Mesendoderm (in vitro differentiated cells): ENCODE measurements at regions not wholly inside any gene's neighbourhood (a gene's known extent, or its start where the extent isn't known, plus 50 kb on each side); places are given as distances from the start of the nearest gene placed in this dataset.
A peak's percentile ranks its signal among the peaks of the same experiment; 100 is the strongest.

Experiments used
- DNase-seq: peaks from one replicate; pipeline ENCODE4 v3.0.0; 2013
- H2AK5ac ChIP-seq: 2 replicates; pipeline ENCODE4 v1.6.1; 2013; ENCODE audit warnings: low read length, inconsistent platforms
- H2BK120ac ChIP-seq: 2 replicates; pipeline ENCODE4 v1.6.1; 2013; ENCODE audit warnings: low read depth, mild to moderate bottlenecking, low read length, moderate library complexity, mixed read lengths
- H2BK15ac ChIP-seq: replicated peaks from 2 replicates; pipeline ENCODE4 v1.6.1; 2013; ENCODE audit warnings: low read depth, mild to moderate bottlenecking, moderate library complexity
- H2BK5ac ChIP-seq: 2 replicates; pipeline ENCODE4 v1.6.1; 2013; ENCODE audit warnings: low read length, inconsistent platforms
- H3K18ac ChIP-seq: 2 replicates; pipeline ENCODE4 v1.6.1; 2013; ENCODE audit warnings: mild to moderate bottlenecking, low read length, mixed read lengths
- H3K23ac ChIP-seq: one replicate; pipeline ENCODE4 v1.6.1; 2013; ENCODE audit warnings: low read length
- H3K27ac ChIP-seq: 2 replicates; pipeline ENCODE4 v1.5.1; 2013; ENCODE audit warnings: low read depth, mild to moderate bottlenecking, inconsistent platforms, low read length, moderate library complexity
- H3K27me3 ChIP-seq: 2 replicates; pipeline ENCODE4 v1.6.1; 2013; ENCODE audit warnings: low read length, control low read depth, mild to moderate bottlenecking, inconsistent platforms; ENCODE audit not compliant: insufficient read depth, poor library complexity
- H3K36me3 ChIP-seq: 2 replicates; pipeline ENCODE4 v1.6.1; 2013; ENCODE audit warnings: low read length, inconsistent platforms; ENCODE audit not compliant: control insufficient read depth, insufficient read depth
- H3K4ac ChIP-seq: one replicate; pipeline ENCODE4 v1.6.1; 2013; ENCODE audit warnings: low read depth, mild to moderate bottlenecking, low read length, moderate library complexity
- H3K4me1 ChIP-seq: 2 replicates; pipeline ENCODE4 v1.6.1; 2013; ENCODE audit warnings: low read depth, low read length, inconsistent platforms; ENCODE audit not compliant: control insufficient read depth
- H3K4me2 ChIP-seq: 2 replicates; pipeline ENCODE4 v1.6.1; 2013; ENCODE audit warnings: low read length
- H3K4me3 ChIP-seq: 2 replicates; pipeline ENCODE4 v1.5.1; 2013; ENCODE audit warnings: mild to moderate bottlenecking, low read length
- H3K56ac ChIP-seq: one replicate; pipeline ENCODE4 v1.6.1; 2013; ENCODE audit warnings: low read length
- H3K79me1 ChIP-seq: 2 replicates; pipeline ENCODE4 v1.6.1; 2013; ENCODE audit warnings: low read length, inconsistent platforms
- H3K79me2 ChIP-seq: 2 replicates; pipeline ENCODE4 v1.6.1; 2013; ENCODE audit warnings: mild to moderate bottlenecking, low read length; ENCODE audit not compliant: control insufficient read depth, insufficient read depth
- H3K9ac ChIP-seq: 2 replicates; pipeline ENCODE4 v1.6.1; 2013; ENCODE audit warnings: low read length, inconsistent platforms
- H4K5ac ChIP-seq: one replicate; pipeline ENCODE4 v1.6.1; 2013; ENCODE audit warnings: low read length
- H4K8ac ChIP-seq: one replicate; pipeline ENCODE4 v1.6.1; 2013; ENCODE audit warnings: low read depth, mild to moderate bottlenecking, control low read depth, low read length, moderate library complexity
- WGBS: extraction: QIAGEN DNeasy Blood & Tissue Kit; methylation state at CpG from one replicate; pipeline ENCODE4 v1.1.7; 2013; ENCODE audit warnings: low lambda C conversion rate, missing lambda C conversion rate; ENCODE audit not compliant: insufficient coverage; ENCODE audit errors: extremely low coverage; 5-methylcytosine and 5-hydroxymethylcytosine counted together

GRCh38 chr18:40577981-40578365, 1377.1 kb upstream of the PIK3C3 start:
- H3K27me3 ChIP-seq: no peaks in the 10 kb centered on the region
- H2BK120ac ChIP-seq: no peak overlapping the region
- H4K5ac ChIP-seq: no peak overlapping the region
- H2AK5ac ChIP-seq: no peak overlapping the region
- H3K4me2 ChIP-seq: no peak overlapping the region
- H3K18ac ChIP-seq: no peak overlapping the region
- H3K23ac ChIP-seq: no peak overlapping the region
- H3K27ac ChIP-seq: no peak overlapping the region
- H4K8ac ChIP-seq: no peak overlapping the region
- H3K79me2 ChIP-seq: no peaks in the 10 kb centered on the region
- no peak overlapping the region for H3K9ac ChIP-seq
- no peak overlapping the region for H3K56ac ChIP-seq
- H2BK15ac ChIP-seq: peak overlapping the region; percentile 57
- no peak for DNase-seq
- no peak overlapping the region for H3K4ac ChIP-seq
- no peaks in the 10 kb centered on the region for H3K4me1 ChIP-seq
- H3K36me3 ChIP-seq: no peaks in the 10 kb centered on the region
- no CpG with 5 or more reads among the region's 4 CpGs for WGBS
- no peak overlapping the region for H3K4me3 ChIP-seq
- no peaks in the 10 kb centered on the region for H3K79me1 ChIP-seq
- H2BK5ac ChIP-seq: no peak overlapping the region

- Histone ChIP-seq H3K4me3 (no peak overlapping the region), H3K79me2 (no peaks in the 10 kb centered on the region)
- DNase-seq: no peak
Observed at GRCh38 chr18:40577239-40577980, 1377.6 kb upstream of the PIK3C3 start.

DNA sequence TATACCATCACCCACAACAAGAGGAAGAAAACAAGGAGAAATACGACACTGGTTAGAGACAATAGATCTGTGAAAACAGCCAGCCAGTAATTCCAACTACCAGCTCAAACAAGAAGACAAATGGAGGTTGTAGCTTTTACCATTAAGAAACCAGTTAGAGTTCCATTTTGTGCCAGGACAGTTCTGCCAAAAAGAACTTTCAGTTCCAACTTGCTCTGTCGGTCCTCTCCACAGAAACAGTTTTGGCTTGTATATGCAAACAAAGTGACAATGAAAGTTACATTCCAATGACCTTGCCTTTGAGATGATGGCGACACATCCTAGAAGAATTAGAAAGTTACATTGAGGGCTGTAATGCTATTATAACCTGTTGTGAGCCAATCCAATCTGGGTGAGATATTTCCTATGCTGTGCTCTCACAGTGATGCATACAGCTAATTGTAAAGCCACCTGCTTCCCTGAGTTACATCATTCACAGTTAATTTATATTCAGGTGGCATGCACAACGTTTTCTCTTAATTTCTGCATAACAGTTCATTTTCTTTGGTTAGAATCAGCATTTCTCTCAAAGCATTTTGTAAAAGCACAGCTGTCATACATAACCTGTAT, 1378.4 kb upstream of the PIK3C3 start:
- Histone ChIP-seq H3K23ac (no peak overlapping the region), H3K79me2 (no peaks in the 10 kb centered on the region), H3K4me1 (no peaks in the 10 kb centered on the region), H3K4ac (no peak overlapping the region), H3K18ac (no peak overlapping the region), H2BK15ac (no peak overlapping the region), H3K4me2 (no peak overlapping the region), H2BK5ac (no peak overlapping the region), H2AK5ac (no peak overlapping the region), H3K36me3 (no peaks in the 10 kb centered on the region), H3K4me3 (no peak overlapping the region), H2BK120ac (no peak overlapping the region), H4K8ac (no peak overlapping the region), H3K56ac (no peak overlapping the region), H4K5ac (no peak overlapping the region), H3K27me3 (no peaks in the 10 kb centered on the region), H3K9ac (no peak overlapping the region), H3K79me1 (no peaks in the 10 kb centered on the region), H3K27ac (no peak overlapping the region)
- no CpG with 5 or more reads among the region's 4 CpGs for WGBS
- peak; percentile 39 for DNase-seq

More at GRCh38 chr18:40577239-40577980, 1377.6 kb upstream of the PIK3C3 start:
- WGBS: no CpG with 5 or more reads among the region's 5 CpGs
- Histone ChIP-seq H3K56ac (no peak overlapping the region), H3K9ac (no peak overlapping the region), H2AK5ac (no peak overlapping the region), H3K27ac (no peak overlapping the region), H3K4me1 (no peaks in the 10 kb centered on the region), H3K23ac (no peak overlapping the region), H3K4me2 (no peak overlapping the region), H2BK120ac (no peak overlapping the region), H4K8ac (no peak overlapping the region), H3K4ac (no peak overlapping the region), H2BK5ac (no peak overlapping the region), H3K79me1 (no peaks in the 10 kb centered on the region), H3K18ac (no peak overlapping the region), H3K27me3 (no peaks in the 10 kb centered on the region), H3K36me3 (no peaks in the 10 kb centered on the region), H2BK15ac (no peak overlapping the region), H4K5ac (no peak overlapping the region)

GRCh38 chr18:40570615-40571014, 1384.4 kb upstream of the PIK3C3 start:
- no peak overlapping the region for H2BK5ac ChIP-seq
- no peaks in the 10 kb centered on the region for H3K4me1 ChIP-seq
- no peaks in the 10 kb centered on the region for H3K79me2 ChIP-seq
- no peak overlapping the region for H3K4me3 ChIP-seq
- WGBS: no CpG with 5 or more reads among the region's 1 CpG
- H4K8ac ChIP-seq: no peak overlapping the region
- H3K4me2 ChIP-seq: no peak overlapping the region
- H3K36me3 ChIP-seq: no peaks in the 10 kb centered on the region
- H4K5ac ChIP-seq: no peak overlapping the region
- H3K23ac ChIP-seq: no peak overlapping the region
- H3K27ac ChIP-seq: no peak overlapping the region
- no peak for DNase-seq
- H3K56ac ChIP-seq: no peak overlapping the region
- H3K9ac ChIP-seq: no peak overlapping the region
- no peaks in the 10 kb centered on the region for H3K79me1 ChIP-seq
- no peaks in the 10 kb centered on the region for H3K27me3 ChIP-seq
- no peak overlapping the region for H2AK5ac ChIP-seq
- H2BK120ac ChIP-seq: no peak overlapping the region
- H2BK15ac ChIP-seq: no peak overlapping the region
- H3K4ac ChIP-seq: no peak overlapping the region
- no peak overlapping the region for H3K18ac ChIP-seq

- no peak overlapping the region for H3K27ac ChIP-seq
- no peak overlapping the region for H3K4ac ChIP-seq
- H4K8ac ChIP-seq: no peak overlapping the region
- H4K5ac ChIP-seq: no peak overlapping the region
- no peaks in the 10 kb centered on the region for H3K4me1 ChIP-seq
- no peak for DNase-seq
- no peak overlapping the region for H2BK15ac ChIP-seq
- H2BK5ac ChIP-seq: no peak overlapping the region
- H3K4me2 ChIP-seq: no peak overlapping the region
- no peak overlapping the region for H2AK5ac ChIP-seq
- H3K9ac ChIP-seq: no peak overlapping the region
- no peaks in the 10 kb centered on the region for H3K27me3 ChIP-seq
- no peaks in the 10 kb centered on the region for H3K36me3 ChIP-seq
- no peaks in the 10 kb centered on the region for H3K79me2 ChIP-seq
- WGBS: no CpG with 5 or more reads among the region's 4 CpGs
- no peak overlapping the region for H3K56ac ChIP-seq
- no peak overlapping the region for H2BK120ac ChIP-seq
- no peak overlapping the region for H3K23ac ChIP-seq
- no peak overlapping the region for H3K4me3 ChIP-seq
- H3K18ac ChIP-seq: no peak overlapping the region
- H3K79me1 ChIP-seq: no peaks in the 10 kb centered on the region
Observed at GRCh38 chr18:40569605-40570004, 1385.4 kb upstream of the PIK3C3 start.

- no peaks in the 10 kb centered on the region for H3K4me1 ChIP-seq
- H2AK5ac ChIP-seq: no peak overlapping the region
- no peak overlapping the region for H4K8ac ChIP-seq
- no peak overlapping the region for H3K4me2 ChIP-seq
- DNase-seq: no peak
- no peak overlapping the region for H3K18ac ChIP-seq
- no peaks in the 10 kb centered on the region for H3K36me3 ChIP-seq
- H3K79me2 ChIP-seq: no peaks in the 10 kb centered on the region
- no peak overlapping the region for H3K9ac ChIP-seq
- H3K79me1 ChIP-seq: no peaks in the 10 kb centered on the region
- H3K4ac ChIP-seq: no peak overlapping the region
- no peak overlapping the region for H3K56ac ChIP-seq
- no peak overlapping the region for H3K4me3 ChIP-seq
- H3K27me3 ChIP-seq: no peaks in the 10 kb centered on the region
- no peak overlapping the region for H4K5ac ChIP-seq
- H2BK15ac ChIP-seq: no peak overlapping the region
- H3K23ac ChIP-seq: no peak overlapping the region
- no peak overlapping the region for H2BK120ac ChIP-seq
- no peak overlapping the region for H2BK5ac ChIP-seq
- H3K27ac ChIP-seq: no peak overlapping the region
- no CpG with 5 or more reads among the region's 1 CpG for WGBS
Observed at GRCh38 chr18:40566510-40566844, 1388.6 kb upstream of the PIK3C3 start.
